ENCODE measurements at regions not wholly inside any gene's neighbourhood (a gene's known extent, or its start where the extent isn't known, plus 50 kb on each side); places are given as distances from the start of the nearest gene placed in this dataset.

DNA sequence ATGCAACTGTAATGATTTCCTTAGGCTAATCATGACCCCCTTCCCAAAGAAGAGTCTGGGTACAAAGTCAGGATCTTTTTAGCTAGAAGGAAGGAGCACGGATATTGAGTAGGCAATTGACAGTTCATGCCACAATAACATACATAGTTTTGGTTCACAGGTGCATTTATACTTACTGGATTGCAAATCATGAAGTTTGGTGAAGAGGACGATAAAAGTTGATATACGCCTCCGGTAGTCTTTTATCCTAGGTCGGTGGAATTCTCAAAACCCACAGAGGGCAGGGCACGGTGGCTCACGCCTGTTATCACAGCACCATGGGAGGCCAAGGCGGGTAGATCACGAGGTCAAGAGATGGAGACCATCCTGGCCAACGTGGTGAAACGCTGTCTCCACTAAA lies 265.4 kb upstream of the PRMT6 start:
- TF ChIP-seq, protein P1, sequence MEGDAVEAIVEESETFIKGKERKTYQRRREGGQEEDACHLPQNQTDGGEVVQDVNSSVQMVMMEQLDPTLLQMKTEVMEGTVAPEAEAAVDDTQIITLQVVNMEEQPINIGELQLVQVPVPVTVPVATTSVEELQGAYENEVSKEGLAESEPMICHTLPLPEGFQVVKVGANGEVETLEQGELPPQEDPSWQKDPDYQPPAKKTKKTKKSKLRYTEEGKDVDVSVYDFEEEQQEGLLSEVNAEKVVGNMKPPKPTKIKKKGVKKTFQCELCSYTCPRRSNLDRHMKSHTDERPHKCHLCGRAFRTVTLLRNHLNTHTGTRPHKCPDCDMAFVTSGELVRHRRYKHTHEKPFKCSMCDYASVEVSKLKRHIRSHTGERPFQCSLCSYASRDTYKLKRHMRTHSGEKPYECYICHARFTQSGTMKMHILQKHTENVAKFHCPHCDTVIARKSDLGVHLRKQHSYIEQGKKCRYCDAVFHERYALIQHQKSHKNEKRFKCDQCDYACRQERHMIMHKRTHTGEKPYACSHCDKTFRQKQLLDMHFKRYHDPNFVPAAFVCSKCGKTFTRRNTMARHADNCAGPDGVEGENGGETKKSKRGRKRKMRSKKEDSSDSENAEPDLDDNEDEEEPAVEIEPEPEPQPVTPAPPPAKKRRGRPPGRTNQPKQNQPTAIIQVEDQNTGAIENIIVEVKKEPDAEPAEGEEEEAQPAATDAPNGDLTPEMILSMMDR (conservative IDR thresholded peaks at IDR 0.05) = no peak
- no peak for TF ChIP-seq EZH2 (IDR thresholded peaks at IDR 0.05; ENCODE audit: low read depth)

All from PC-9 (cell line).